Kidney capillary endothelial cell (primary cell): ENCODE measurements at regions not wholly inside any gene's neighbourhood (a gene's known extent, or its start where the extent isn't known, plus 50 kb on each side); places are given as distances from the start of the nearest gene placed in this dataset.

ENCODE experiments used
- DNase-seq: peaks from one replicate; pipeline ENCODE4 v3.0.0-alpha.2; 2018; ENCODE audit warnings: low spot score

GRCh38 chr10:31644931-31645633, 283.5 kb downstream of the ARHGAP12 start:
- no peak for DNase-seq

GRCh38 chr10:31642281-31642680, 286.4 kb downstream of the ARHGAP12 start:
- DNase-seq, result no peak

- DNase-seq, result no peak
Measured at GRCh38 chr10:31635415-31636065, 293.1 kb downstream of the ARHGAP12 start.

GRCh38 chr10:31635009-31635408, 293.6 kb downstream of the ARHGAP12 start:
- DNase-seq, result no peak

- DNase-seq, result peak; percentile 10
Measured at GRCh38 chr10:31630861-31631567, 297.6 kb downstream of the ARHGAP12 start.

- no peak for DNase-seq
Measured at GRCh38 chr10:31625566-31625965, 303.1 kb downstream of the ARHGAP12 start.

GRCh38 chr10:31624611-31625010, 304.0 kb downstream of the ARHGAP12 start:
- DNase-seq, result no peak

GRCh38 chr10:31623947-31624346, 304.7 kb downstream of the ARHGAP12 start:
- no peak for DNase-seq

GRCh38 chr10:31623466-31623865, 304.4 kb downstream of the ZEB1 start:
- no peak for DNase-seq

- no peak for DNase-seq
Measured at GRCh38 chr10:31622978-31623377, 304.0 kb downstream of the ZEB1 start.

- DNase-seq, result no peak
Measured at GRCh38 chr10:31621733-31622132, 302.7 kb downstream of the ZEB1 start.

- peak; percentile 21 for DNase-seq
Measured at GRCh38 chr10:31620226-31621151, 301.5 kb downstream of the ZEB1 start.

GRCh38 chr10:31619531-31620061, 300.6 kb downstream of the ZEB1 start:
- no peak for DNase-seq

- no peak for DNase-seq
Measured at GRCh38 chr10:31618541-31619291, 299.7 kb downstream of the ZEB1 start.

GRCh38 chr10:31617757-31618156, 298.7 kb downstream of the ZEB1 start:
- DNase-seq, result no peak

GRCh38 chr10:31617133-31617532, 298.1 kb downstream of the ZEB1 start:
- no peak for DNase-seq

- no peak for DNase-seq
Measured at GRCh38 chr10:31615129-31615528, 296.1 kb downstream of the ZEB1 start.

- no peak for DNase-seq
Measured at GRCh38 chr10:31614611-31615010, 295.6 kb downstream of the ZEB1 start.

GRCh38 chr10:31612082-31612481, 293.1 kb downstream of the ZEB1 start:
- DNase-seq, result no peak

GRCh38 chr10:31611161-31611560, 292.1 kb downstream of the ZEB1 start:
- DNase-seq, result no peak

GRCh38 chr10:31607481-31607880, 288.5 kb downstream of the ZEB1 start:
- DNase-seq, result no peak
